Dedifferentiated amniotic fluid mesenchymal stem cell (primary cell): ENCODE measurements at regions not wholly inside any gene's neighbourhood (a gene's known extent, or its start where the extent isn't known, plus 50 kb on each side); places are given as distances from the start of the nearest gene placed in this dataset.
"Not testable (repeated sequence)": the region's sequence is repeated elsewhere in the genome, so short reads cannot be mapped to it uniquely, and the experiment has no call there.

Source experiments
- DNase-seq: peaks from one replicate; pipeline ENCODE4 v3.0.0-alpha.2; 2016; ENCODE audit errors: extremely low spot score

DNA sequence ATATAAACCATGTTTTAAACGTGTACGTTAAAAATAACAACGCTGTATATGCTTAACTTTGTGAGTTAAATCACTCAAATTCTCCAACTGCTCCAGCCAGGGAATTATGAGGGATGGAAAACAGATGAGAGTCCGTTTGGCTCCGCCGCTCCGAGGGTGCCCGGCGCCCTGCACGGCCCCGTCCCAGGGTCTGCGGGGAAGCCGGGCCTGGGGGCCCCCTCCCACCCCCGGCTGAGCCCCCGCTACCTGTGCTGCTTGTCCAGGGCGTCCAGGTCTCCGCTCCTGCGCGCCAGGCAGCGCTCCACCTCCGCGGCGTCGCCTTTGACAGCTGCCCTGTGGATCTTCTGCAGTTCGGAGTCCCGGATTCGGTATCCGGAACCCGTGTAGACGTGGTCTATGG lies 415.5 kb downstream of the FOXD4L4 start:
- not testable (repeated sequence) for DNase-seq

- DNase-seq: peak; percentile 15
These were observed 416.2 kb downstream of the FOXD4L4 start for GRCh38 chr9:66153021-66153725.

DNA sequence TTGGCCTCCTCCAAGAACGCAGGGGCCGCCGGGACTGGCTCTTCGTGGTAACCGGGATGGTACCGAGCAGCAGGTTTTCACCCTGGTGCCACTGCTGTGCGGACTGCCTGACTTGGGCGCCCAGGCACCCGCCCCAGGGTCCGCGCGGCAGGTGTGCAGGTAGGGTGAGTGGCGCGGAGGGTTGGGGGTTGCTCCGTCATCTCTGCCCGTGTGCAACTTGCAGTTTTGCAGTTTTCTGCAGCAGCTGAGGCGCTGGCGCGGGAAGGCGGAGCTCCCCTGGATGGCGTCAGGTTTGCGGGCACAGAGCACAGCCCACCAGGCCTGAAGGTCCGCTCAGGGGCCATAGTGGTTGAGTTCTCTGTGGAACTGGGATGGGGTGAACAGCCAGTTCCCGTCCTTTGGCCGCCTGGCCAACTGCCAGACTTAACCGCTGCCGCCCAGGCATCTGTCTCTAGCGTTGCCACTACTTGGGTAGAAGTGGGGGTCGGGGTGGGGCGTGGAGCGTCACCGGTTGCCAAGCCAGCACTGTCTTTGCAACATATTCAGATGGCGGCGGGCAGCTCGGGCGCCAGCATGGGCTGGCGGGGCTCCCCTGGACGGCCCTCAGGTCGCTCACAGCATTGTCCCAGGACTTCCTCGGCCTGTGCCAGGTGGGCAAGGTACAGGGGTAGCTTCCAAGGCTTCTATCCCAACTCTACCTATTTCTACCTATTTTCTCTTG lies 417.2 kb downstream of the FOXD4L4 start:
- DNase-seq: not testable (repeated sequence)

GRCh38 chr9:66182316-66182715 lies 445.4 kb downstream of the FOXD4L4 start:
- not testable (repeated sequence) for DNase-seq

GRCh38 chr9:66183648-66184047 lies 446.7 kb downstream of the FOXD4L4 start:
- not testable (repeated sequence) for DNase-seq

DNA sequence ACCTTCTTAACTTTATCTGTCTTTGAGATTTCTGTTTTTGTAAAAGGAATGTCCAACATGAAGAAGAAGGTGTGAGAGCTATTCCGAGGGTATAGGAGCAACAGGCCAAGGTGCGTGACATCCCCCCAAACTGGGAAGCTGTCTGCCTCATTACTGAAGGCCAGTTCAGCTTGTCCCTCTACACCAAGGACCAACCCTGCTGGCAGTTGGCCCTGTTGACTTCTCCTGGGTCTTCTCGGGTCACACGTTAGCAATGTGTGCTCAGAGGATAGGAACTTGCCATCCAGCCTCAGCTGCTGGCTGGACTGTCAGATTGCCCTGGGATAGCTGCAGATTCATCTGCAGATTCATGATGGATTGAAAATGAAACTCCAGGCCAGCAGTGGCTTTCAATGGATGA lies 460.3 kb downstream of the FOXD4L4 start:
- DNase-seq: not testable (repeated sequence)

GRCh38 chr9:66198421-66198820 lies 461.5 kb downstream of the FOXD4L4 start:
- not testable (repeated sequence) for DNase-seq

DNA sequence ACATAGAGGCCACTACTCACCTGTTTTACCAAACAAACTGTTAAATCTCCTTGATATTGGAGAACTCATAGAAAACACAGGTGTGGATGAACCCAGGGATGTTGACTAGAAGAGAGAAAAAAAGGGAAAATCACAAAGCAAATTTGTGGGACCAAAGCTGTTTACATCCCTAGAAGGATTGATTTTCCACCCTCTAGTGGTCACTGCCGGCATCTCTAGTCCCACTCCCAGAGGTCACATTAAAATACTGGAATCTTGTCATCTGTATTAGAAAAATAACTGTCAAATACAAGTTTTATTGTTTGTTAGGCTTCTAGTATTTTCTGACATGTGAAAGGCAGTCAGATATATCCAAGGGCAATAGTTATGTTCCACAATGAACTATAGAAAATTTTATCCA lies 469.7 kb downstream of the FOXD4L4 start:
- DNase-seq: not testable (repeated sequence)

DNA sequence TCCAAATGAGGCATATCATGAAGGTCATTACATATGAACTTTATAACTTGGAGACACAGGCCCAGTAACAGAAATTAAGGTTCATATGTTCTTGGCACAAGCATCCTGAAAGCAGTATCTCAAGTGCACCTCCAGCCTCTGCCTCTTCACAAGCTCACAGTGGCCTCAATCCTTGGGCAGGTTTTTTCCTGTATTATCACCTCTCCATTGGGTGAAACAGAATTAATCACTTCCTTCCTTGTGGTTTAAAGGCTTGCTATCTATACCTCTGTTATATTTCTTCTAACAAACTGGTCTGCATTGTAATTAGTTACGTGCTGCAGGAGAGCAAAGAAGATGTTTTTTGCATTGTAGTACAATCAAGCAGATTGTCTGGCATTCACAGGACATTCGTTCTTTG lies 471.0 kb downstream of the FOXD4L4 start:
- DNase-seq: not testable (repeated sequence)

- not testable (repeated sequence) for DNase-seq
These were observed 507.8 kb downstream of the FOXD4L4 start for GRCh38 chr9:66244763-66245162.

- DNase-seq: not testable (repeated sequence)
These were observed 508.5 kb downstream of the FOXD4L4 start for GRCh38 chr9:66245481-66245880.

DNA sequence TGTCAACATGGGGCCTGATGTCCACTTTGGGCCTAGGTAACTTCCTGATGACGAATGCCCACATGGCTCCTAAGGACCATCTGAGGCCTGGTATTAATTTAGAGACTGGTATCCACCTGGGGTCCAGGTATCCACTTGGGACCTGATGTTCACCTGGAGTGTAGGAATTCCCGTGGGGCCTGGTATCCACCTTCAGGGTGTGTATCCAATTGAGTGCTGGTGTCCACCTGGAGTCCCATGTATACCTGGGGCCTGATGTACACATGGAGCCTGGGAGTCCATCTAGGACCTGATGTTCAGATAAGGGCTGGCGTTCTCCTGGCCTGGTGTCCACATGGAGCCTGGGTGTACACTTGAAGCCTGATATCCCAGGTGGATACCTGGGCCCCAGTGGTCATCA lies 520.6 kb downstream of the FOXD4L4 start:
- DNase-seq: not testable (repeated sequence)

- DNase-seq: not testable (repeated sequence)
These were observed 524.6 kb downstream of the FOXD4L4 start for GRCh38 chr9:66261576-66261975.

DNA sequence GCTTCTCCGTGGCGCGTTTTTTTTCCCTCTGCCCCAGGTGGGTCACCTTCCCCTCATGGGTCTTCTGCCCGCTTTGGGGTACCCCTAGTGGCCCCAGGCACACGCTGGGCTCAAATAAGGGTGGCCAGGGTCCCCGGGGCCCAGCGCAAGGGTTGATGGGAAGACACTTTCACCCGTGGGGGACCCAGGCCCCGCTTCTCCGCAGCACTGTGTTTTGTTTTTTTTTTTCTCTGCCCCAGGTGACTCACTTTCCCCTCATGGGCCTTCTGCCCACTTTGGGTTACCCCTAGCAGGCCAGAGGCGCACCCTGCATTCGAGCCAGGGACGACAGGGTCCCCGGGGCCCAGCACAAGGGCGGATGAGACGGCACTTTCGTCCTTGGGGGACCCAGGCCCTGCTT lies 526.7 kb downstream of the FOXD4L4 start:
- not testable (repeated sequence) for DNase-seq

- not testable (repeated sequence) for DNase-seq
These were observed 527.8 kb downstream of the FOXD4L4 start for GRCh38 chr9:66264786-66265185.

GRCh38 chr9:66266202-66266601 lies 529.3 kb downstream of the FOXD4L4 start:
- DNase-seq: not testable (repeated sequence)

DNA sequence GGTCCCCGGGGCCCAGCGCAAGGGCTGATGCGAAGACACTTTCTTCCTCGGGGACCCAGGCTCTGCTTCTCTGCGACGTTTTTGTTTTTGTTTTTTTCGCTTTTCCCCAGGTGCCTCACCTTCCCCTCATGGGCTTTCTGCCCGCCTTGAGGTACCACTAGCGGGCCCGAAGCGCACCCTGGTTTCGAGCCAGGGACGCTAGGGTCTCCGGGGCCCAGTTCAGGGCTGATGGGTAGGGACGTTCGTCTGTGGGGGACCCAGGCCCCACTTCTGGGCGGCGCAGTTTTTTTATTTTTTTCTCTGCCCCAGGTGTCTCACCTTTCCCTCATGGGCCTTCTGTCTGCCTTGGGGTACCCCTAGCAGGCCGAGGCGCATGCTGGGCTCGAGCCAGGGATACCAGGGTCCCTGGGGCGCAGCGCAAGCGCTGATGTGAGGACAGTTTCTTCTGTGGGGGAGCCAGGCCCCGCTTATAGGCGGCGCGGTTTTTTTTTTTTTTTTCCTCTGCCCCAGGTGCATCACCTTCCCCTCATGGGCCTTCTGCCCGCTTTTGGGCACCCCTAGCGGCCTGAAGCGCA lies 530.0 kb downstream of the FOXD4L4 start:
- not testable (repeated sequence) for DNase-seq

DNA sequence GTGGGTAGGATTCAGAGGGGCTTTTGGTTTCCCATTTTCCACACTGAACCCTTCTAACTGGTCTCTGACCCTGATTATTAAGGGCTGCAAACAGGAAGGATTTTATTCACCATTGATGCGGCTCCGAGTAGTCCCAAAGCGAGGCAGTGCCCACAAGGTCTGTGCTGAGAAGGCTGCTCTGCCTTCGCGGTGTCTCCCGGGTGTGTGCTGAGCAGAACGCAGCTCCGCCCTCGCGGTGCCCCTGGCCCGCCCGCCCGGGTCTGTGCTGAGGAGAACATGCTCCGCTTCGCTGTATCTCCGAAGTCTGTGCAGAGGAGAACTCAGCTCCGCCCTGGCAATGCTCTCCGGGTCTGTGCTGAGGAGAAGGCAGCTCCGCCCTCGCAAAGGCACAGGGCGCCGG lies 530.7 kb downstream of the FOXD4L4 start:
- not testable (repeated sequence) for DNase-seq

DNA sequence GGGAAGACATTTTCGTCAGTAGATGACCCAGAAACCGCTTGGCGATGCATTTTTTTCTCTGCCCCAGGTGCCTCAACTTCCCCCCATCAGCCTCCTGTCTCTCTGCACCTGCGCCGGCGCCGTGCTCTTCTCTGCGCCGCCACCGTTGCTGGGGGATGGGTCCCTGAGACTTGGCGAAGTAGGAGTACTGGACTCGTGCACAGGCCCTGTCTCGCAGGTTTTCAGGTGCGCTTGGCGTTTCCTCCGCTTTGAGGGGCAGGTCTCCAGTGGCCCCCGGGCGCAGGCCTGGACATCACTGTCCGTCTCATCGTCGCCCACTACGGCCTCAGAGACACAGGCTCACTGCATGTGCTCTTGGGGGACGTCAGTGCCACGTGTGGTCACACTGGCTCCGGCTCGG lies 532.1 kb downstream of the FOXD4L4 start:
- not testable (repeated sequence) for DNase-seq

- not testable (repeated sequence) for DNase-seq
These were observed 532.8 kb downstream of the FOXD4L4 start for GRCh38 chr9:66269783-66270182.

GRCh38 chr9:66278809-66279208 lies 541.9 kb downstream of the FOXD4L4 start:
- not testable (repeated sequence) for DNase-seq
